LNCaP clone FGC (cell line): ENCODE measurements at regions not wholly inside any gene's neighbourhood (a gene's known extent, or its start where the extent isn't known, plus 50 kb on each side); places are given as distances from the start of the nearest gene placed in this dataset.
A peak's percentile ranks its signal among the peaks of the same experiment; 100 is the strongest.

ENCODE experiments used
- DNase-seq: peaks from one replicate; pipeline ENCODE4 v3.0.0-alpha.2; 2011; ENCODE audit warnings: low read depth
- H3K4me3 ChIP-seq: 2 replicates; pipeline ENCODE4 v1.5.1; 2011; ENCODE audit warnings: mild to moderate bottlenecking, low read depth, low read length, control low read depth
- TF ChIP-seq, protein P1 (sequence below): IDR thresholded peaks from 2 replicates; pipeline ENCODE4 v1.5.1; 2012; ENCODE audit warnings: mild to moderate bottlenecking; ENCODE audit not compliant: control insufficient read depth, insufficient read depth; ENCODE audit errors: extremely low read depth

DNA sequence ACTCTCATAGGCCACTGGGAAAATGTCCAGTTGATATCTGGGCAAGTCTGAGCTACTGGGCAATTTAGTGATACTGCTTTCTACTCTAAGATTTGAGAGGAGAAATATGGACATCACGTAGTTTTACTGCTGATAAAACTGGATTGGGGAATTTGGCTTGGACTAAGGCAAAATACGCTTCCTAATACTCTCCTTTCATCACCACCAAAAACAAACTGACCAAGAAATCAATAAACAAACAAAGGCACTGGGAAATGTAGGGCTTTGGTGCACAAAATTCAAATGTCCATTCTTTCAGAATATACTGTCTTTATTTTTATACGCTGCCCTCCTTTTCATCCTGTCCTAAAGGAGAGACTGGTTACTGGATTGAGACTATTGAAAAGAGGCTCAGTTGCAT lies 145.1 kb upstream of the SP8 start:
- TF ChIP-seq, protein P1, sequence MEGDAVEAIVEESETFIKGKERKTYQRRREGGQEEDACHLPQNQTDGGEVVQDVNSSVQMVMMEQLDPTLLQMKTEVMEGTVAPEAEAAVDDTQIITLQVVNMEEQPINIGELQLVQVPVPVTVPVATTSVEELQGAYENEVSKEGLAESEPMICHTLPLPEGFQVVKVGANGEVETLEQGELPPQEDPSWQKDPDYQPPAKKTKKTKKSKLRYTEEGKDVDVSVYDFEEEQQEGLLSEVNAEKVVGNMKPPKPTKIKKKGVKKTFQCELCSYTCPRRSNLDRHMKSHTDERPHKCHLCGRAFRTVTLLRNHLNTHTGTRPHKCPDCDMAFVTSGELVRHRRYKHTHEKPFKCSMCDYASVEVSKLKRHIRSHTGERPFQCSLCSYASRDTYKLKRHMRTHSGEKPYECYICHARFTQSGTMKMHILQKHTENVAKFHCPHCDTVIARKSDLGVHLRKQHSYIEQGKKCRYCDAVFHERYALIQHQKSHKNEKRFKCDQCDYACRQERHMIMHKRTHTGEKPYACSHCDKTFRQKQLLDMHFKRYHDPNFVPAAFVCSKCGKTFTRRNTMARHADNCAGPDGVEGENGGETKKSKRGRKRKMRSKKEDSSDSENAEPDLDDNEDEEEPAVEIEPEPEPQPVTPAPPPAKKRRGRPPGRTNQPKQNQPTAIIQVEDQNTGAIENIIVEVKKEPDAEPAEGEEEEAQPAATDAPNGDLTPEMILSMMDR: no peak
- H3K4me3 ChIP-seq: no peak overlapping the region
- DNase-seq: no peak

DNA sequence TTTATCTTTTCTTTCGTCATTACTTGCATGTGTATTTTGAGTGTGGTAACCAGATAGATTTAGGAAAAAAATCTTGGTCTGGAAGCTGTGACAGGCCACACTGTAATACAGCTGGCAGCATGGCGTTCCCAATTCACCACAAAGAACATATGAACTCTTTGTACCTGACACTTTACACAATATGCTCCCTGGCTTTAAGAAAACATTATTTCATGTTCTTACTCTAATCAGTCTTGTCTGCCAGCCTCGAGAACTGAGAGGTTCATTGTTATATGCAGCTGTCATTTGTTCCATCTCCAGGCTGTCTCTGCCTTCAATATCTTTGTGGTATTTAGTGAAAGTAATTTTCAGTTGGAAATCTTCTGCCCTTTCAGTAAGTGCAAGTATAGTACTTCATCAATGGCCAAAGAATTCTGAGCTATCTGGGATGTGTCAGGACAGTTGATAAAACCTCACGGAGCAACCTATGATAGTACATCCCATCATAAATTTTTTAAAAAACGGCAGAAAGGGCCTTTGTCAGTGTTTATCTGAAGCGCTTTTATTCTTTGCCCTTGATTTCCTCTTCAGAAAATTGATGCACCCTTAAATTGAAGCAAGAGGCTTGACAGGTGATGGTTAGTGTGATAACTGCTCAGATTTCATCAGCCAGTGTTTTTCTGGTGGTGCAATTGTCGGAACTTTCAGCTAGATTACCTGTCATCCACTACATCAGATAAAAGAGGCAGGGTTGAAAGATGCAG lies 146.3 kb upstream of the SP8 start:
- H3K4me3 ChIP-seq: no peak overlapping the region
- peak; percentile 30 for DNase-seq
- TF ChIP-seq, protein P1: no peak

DNA sequence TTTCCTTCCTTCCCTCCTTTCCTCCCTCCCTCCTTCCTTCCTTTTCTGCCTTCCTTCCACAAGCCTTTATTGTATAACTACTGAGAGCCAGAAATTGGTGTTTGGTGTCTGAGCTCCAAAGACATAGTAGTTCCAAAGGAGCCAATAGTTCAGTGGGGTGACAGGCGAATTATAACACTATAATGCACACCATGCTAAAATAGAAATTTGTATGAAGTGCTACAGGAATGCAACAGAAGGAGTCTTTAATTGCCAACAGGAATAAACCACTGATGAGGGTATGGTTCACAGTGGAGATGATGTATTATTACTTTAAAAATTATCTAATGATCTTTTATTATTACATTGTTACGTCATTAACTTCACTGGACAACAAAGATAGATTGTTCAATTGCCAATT lies 158.8 kb upstream of the SP8 start:
- no peak overlapping the region for H3K4me3 ChIP-seq
- DNase-seq: no peak
- TF ChIP-seq, protein P1: no peak

DNA sequence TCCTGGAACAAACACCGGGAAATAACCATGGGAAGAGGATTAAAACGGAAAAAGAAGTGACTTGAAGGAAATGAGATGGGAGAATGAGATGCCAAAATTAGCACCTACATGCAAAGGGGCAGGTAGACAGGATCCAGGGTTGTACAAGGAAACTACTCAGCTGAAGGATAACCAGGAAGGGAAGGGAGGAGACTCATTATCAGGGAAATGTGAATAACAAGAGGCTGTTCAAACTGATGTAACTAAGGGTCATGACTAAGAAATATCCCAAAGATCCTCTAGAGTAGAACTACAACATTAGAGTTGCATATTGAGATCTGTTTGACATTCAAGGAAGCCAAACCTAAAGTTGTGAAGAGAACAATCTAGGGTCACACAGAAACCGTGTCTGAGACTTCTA lies 166.2 kb upstream of the SP8 start:
- H3K4me3 ChIP-seq: no peak overlapping the region
- DNase-seq: no peak
- TF ChIP-seq, protein P1: no peak

DNA sequence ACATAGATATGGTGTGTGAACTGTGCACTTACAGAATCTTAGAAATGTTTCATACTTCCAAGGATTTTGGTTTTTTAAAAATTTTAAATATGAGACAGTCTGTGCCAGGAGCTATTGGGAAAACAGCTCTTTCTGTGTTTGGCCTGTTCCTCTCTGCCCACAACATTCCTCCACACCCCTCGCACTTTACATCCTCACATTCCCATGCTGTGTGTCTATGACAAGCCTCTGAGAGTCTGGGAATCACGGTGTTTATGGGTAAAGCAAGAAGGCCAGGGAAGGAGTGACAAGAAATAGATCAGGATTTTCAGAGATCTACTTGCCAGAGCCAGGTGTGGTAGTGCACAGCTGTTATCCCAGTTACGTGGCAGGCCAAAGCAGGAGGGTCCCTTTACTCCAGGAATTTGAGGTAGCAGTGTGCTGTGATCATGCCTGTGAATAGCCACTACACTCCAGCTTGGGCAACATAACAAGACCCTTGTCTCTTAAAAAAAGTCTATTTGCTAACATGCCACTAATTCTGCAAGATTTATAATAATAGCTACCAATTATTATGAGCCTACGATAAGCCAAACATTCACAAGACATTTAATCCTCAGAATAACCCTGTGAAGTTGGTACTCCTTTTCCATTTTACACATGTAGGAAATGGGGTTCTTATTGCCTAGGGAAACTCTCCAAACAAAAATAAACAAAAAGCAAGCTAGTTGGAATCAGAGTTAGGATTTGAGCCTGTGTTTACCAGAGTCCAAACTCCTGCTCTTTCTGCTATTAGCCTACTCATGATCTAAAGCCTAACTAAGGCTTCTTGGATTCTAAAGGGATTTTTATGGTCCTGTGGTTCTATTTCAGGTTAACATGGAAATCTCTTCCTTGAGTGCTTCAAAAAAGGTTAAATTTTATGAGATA lies 168.3 kb upstream of the SP8 start:
- DNase-seq: no peak
- H3K4me3 ChIP-seq: no peak overlapping the region
- TF ChIP-seq, protein P1: no peak

DNA sequence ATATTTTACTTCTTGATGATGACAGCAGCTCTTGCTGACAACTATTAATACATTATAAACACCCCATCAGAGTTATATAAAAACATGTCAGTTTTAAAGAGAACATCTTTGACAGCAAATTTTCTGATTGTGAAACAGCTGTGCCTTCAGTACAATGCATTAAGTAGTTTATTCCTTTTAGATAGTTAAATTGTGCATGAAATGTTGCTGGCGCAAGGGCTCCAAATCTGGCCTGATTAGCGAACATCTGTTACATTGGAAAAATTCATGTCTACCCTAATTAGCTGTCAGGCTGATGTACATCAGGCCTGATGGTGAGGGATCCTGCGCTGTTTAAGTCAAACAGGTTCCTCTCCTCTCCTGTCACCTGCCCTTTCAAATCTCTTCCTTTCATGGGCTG lies 171.9 kb upstream of the SP8 start:
- TF ChIP-seq, protein P1: no peak
- no peak for DNase-seq
- peak overlapping the region; percentile 7 for H3K4me3 ChIP-seq
